Hepatocyte (in vitro differentiated cells): ENCODE measurements at regions not wholly inside any gene's neighbourhood (a gene's known extent, or its start where the extent isn't known, plus 50 kb on each side); places are given as distances from the start of the nearest gene placed in this dataset.

Experiments used
- DNase-seq: peaks from one replicate; pipeline ENCODE4 v3.0.0-alpha.2; 2016; ENCODE audit warnings: low spot score
- H2AFZ ChIP-seq: fragments of 200-600 bp; sonication (generic); 2 replicates; pipeline ENCODE4 v1.6.0; 2016; ENCODE audit warnings: antibody characterized with exemption, mild to moderate bottlenecking
- H3K27ac ChIP-seq: fragments of 200-600 bp; sonication (generic); 2 replicates; pipeline ENCODE4 v1.5.1; 2016; ENCODE audit warnings: mild to moderate bottlenecking
- H3K27me3 ChIP-seq: fragments of 200-600 bp; sonication (generic); 2 replicates; pipeline ENCODE4 v1.6.1; 2016
- H3K36me3 ChIP-seq: fragments of 200-600 bp; sonication (generic); replicated peaks from 2 replicates; pipeline ENCODE4 v1.5.1; 2016; ENCODE audit warnings: low read depth; ENCODE audit not compliant: insufficient read depth
- H3K4me1 ChIP-seq: fragments of 200-600 bp; sonication (generic); 2 replicates; pipeline ENCODE4 v1.5.1; 2016; ENCODE audit warnings: mild to moderate bottlenecking, moderate library complexity; ENCODE audit not compliant: insufficient read depth
- H3K4me2 ChIP-seq: fragments of 200-600 bp; sonication (generic); 2 replicates; pipeline ENCODE4 v1.6.0; 2016
- H3K4me3 ChIP-seq: fragments of 200-600 bp; sonication (generic); 2 replicates; pipeline ENCODE4 v1.5.1; 2016; ENCODE audit warnings: mild to moderate bottlenecking
- H3K79me2 ChIP-seq: fragments of 200-600 bp; sonication (generic); 2 replicates; pipeline ENCODE4 v1.6.0; 2017; ENCODE audit warnings: mild to moderate bottlenecking
- H3K9me2 ChIP-seq: fragments of 200-600 bp; sonication (generic); replicated peaks from 2 replicates; pipeline ENCODE4 v1.6.0; 2017; ENCODE audit warnings: mild to moderate bottlenecking; ENCODE audit not compliant: insufficient read depth
- H3K9me3 ChIP-seq: fragments of 200-600 bp; sonication (generic); 2 replicates; pipeline ENCODE4 v1.5.1; 2016; ENCODE audit warnings: low read depth, mild to moderate bottlenecking
- H4K20me1 ChIP-seq: fragments of 200-600 bp; sonication (generic); 2 replicates; pipeline ENCODE4 v1.6.0; 2016; ENCODE audit warnings: mild to moderate bottlenecking; ENCODE audit not compliant: insufficient read depth, poor library complexity, severe bottlenecking
- EZH2 ChIP-seq: fragments of 200-600 bp; sonication (generic); IDR thresholded peaks from 2 replicates; pipeline ENCODE4 v1.6.1; 2016; ENCODE audit warnings: antibody characterized with exemption, mild to moderate bottlenecking, borderline replicate concordance
- EZH2phosphoT487 ChIP-seq: fragments of 200-600 bp; sonication (generic); IDR thresholded peaks from one replicate; pipeline ENCODE4 v1.6.1; 2018; ENCODE audit warnings: antibody characterized with exemption, mild to moderate bottlenecking, low read depth, moderate library complexity; ENCODE audit not compliant: unreplicated experiment, severe bottlenecking
- WGBS: methylation state at CpG from one replicate; pipeline ENCODE4 v1.1.6; 2016; ENCODE audit warnings: low lambda C conversion rate; ENCODE audit errors: missing lambda C conversion rate; 5-methylcytosine and 5-hydroxymethylcytosine counted together
- TF ChIP-seq, protein P1 (sequence below): fragments of 200-600 bp; sonication (generic); IDR thresholded peaks from 2 replicates; pipeline ENCODE4 v1.5.1; 2016; ENCODE audit warnings: antibody characterized with exemption, mild to moderate bottlenecking; ENCODE audit not compliant: poor library complexity

DNA sequence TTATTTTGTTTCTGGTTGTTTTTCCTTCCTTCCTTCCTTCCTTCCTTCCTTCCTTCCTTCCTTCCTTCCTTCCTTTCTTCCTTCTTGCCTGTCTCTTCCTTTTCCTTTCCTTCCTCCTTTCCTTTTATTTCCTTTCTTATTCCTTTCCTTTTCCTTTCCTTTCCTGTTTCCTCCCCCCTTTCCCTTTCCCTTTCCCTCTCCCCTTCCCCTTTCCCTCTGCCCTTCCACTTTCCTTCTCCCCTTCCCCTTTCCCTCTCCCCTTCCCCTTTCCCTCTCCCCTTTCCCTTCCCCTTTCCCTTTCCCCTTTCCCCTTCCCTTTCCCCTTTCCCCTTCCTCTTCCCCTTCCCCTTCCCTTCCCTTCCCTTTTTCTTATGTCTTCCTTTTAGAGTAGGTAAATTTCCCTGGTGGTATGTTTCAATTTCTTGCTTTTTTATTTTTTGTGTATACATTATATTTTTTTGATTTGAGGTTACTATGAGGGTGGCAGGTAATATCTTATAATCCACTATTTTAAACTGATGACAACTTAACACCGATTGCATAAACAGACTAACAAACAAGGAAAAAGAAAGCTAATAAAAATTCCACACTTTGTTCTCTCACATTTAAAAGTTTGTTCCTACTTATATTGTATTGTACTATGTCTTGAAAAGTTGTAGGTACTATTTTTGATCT is 311.0 kb upstream of the FSHR start:
- Histone ChIP-seq H3K4me1 (no peaks in the 10 kb centered on the region), H3K36me3 (no peaks in the 10 kb centered on the region), H3K9me2 (no peaks in the 10 kb centered on the region), H4K20me1 (no peaks in the 10 kb centered on the region), H3K9me3 (peaks cover 5% of the 10 kb centered on the region), H3K27me3 (no peaks in the 10 kb centered on the region), H3K79me2 (no peaks in the 10 kb centered on the region), H3K4me3 (no peak overlapping the region), H3K27ac (no peak overlapping the region), H3K4me2 (no peak overlapping the region), H2AFZ (no peak overlapping the region)
- DNase-seq: no peak
- 76% methylated on average over 1 of the region's 1 CpG for WGBS
- no peak for TF ChIP-seq EZH2phosphoT487
- no peak for TF ChIP-seq EZH2
- TF ChIP-seq, protein P1, sequence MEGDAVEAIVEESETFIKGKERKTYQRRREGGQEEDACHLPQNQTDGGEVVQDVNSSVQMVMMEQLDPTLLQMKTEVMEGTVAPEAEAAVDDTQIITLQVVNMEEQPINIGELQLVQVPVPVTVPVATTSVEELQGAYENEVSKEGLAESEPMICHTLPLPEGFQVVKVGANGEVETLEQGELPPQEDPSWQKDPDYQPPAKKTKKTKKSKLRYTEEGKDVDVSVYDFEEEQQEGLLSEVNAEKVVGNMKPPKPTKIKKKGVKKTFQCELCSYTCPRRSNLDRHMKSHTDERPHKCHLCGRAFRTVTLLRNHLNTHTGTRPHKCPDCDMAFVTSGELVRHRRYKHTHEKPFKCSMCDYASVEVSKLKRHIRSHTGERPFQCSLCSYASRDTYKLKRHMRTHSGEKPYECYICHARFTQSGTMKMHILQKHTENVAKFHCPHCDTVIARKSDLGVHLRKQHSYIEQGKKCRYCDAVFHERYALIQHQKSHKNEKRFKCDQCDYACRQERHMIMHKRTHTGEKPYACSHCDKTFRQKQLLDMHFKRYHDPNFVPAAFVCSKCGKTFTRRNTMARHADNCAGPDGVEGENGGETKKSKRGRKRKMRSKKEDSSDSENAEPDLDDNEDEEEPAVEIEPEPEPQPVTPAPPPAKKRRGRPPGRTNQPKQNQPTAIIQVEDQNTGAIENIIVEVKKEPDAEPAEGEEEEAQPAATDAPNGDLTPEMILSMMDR: no peak

DNA sequence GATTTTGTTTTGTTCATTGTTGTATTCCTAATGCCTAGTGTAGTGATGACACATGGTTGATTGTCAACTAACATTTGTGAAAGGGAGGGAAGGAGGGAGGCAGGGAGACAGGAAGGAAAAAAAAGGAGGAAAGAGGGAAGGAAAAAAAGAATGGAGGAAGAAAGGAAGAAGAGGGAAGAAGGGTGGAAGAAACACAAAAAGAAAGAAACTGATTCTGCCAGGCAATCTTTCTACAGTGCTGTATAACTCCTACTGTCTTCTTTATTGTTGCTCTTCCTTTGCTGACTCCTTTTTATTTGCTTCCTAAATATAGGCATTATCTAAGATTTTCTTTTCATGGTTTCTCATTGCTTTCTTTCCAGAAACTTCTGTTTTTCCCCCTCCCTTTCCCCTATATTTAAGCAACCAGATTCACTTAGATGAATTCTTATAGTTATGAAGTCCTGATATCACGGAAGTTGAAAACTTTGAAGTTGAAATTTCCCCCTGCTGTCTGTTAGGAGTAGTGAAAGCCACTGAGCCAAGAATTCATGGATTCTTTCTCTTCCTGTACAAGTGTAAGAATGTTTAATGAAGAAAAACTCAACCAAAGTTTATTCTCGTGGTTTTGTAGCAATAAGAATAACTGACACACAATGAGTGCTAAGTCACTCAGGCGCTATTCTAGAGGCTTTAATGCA is 305.1 kb upstream of the FSHR start:
- no peak overlapping the region for H3K27ac ChIP-seq
- H3K79me2 ChIP-seq: no peaks in the 10 kb centered on the region
- 80% methylated on average over 3 of the region's 3 CpGs for whole genome bisulfite sequencing
- DNase-seq: no peak
- TF ChIP-seq EZH2 (no peak), EZH2phosphoT487 (no peak)
- TF ChIP-seq, protein P1: no peak
- H3K4me2 ChIP-seq: no peak overlapping the region
- H2AFZ ChIP-seq: no peak overlapping the region
- no peaks in the 10 kb centered on the region for H3K36me3 ChIP-seq
- H4K20me1 ChIP-seq: no peaks in the 10 kb centered on the region
- H3K9me3 ChIP-seq: peaks cover 5% of the 10 kb centered on the region
- no peaks in the 10 kb centered on the region for H3K4me1 ChIP-seq
- H3K9me2 ChIP-seq: no peaks in the 10 kb centered on the region
- H3K27me3 ChIP-seq: no peaks in the 10 kb centered on the region
- H3K4me3 ChIP-seq: no peak overlapping the region

DNA sequence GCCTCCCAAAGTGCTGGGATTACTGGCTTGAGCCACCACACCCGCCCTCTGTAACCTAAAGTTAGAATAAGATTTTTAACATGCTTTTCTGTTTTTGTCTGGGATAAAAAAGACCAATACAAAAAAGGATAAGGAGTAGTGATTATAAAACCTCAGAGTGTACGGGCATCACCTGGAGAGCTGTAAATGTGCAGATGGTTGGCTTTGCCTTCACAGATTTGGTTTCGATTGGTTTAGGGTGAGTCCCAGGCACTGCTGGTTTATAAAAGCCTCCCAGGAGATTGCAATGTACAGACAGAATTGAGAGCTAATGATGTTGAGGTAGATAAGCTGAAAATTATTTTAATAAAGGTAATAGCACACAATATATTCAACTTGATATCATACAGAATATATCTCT is 289.7 kb upstream of the FSHR start:
- H3K4me1 ChIP-seq: no peaks in the 10 kb centered on the region
- H3K9me2 ChIP-seq: no peaks in the 10 kb centered on the region
- H3K4me2 ChIP-seq: no peak overlapping the region
- H3K27ac ChIP-seq: no peak overlapping the region
- H3K27me3 ChIP-seq: no peaks in the 10 kb centered on the region
- no peak for TF ChIP-seq EZH2phosphoT487
- TF ChIP-seq, protein P1: no peak
- TF ChIP-seq EZH2: no peak
- H3K9me3 ChIP-seq: no peaks in the 10 kb centered on the region
- no peak for DNase-seq
- no peaks in the 10 kb centered on the region for H4K20me1 ChIP-seq
- H2AFZ ChIP-seq: no peak overlapping the region
- H3K79me2 ChIP-seq: no peaks in the 10 kb centered on the region
- no peak overlapping the region for H3K4me3 ChIP-seq
- no peaks in the 10 kb centered on the region for H3K36me3 ChIP-seq
- WGBS: 66% methylated on average over 3 of the region's 3 CpGs
